Ishikawa (cell line): ENCODE measurements at regions not wholly inside any gene's neighbourhood (a gene's known extent, or its start where the extent isn't known, plus 50 kb on each side); places are given as distances from the start of the nearest gene placed in this dataset.

Source experiments
- CEBPB ChIP-seq: IDR thresholded peaks from 2 replicates; pipeline ENCODE4 v1.6.1; 2012
- CREB1 ChIP-seq: IDR thresholded peaks from 2 replicates; pipeline ENCODE4 v1.6.1; 2012; ENCODE audit warnings: low read depth
- EGR1 ChIP-seq: IDR thresholded peaks from 2 replicates; pipeline ENCODE4 v1.6.1; 2012
- EP300 ChIP-seq: IDR thresholded peaks from 2 replicates; pipeline ENCODE4 v1.6.1; 2012; ENCODE audit warnings: borderline replicate concordance
- FOXM1 ChIP-seq: IDR thresholded peaks from 2 replicates; pipeline ENCODE4 v1.6.1; 2012; ENCODE audit warnings: low read depth, borderline replicate concordance
- NFIC ChIP-seq: IDR thresholded peaks from 2 replicates; pipeline ENCODE4 v1.6.1; 2012
- RAD21 ChIP-seq: IDR thresholded peaks from 2 replicates; pipeline ENCODE4 v1.6.1; 2012; ENCODE audit warnings: low read depth
- REST ChIP-seq: IDR thresholded peaks from 2 replicates; pipeline ENCODE4 v1.6.1; 2012; ENCODE audit warnings: low read depth, mild to moderate bottlenecking
- TAF1 ChIP-seq: IDR thresholded peaks from 2 replicates; pipeline ENCODE4 v1.6.1; 2012; ENCODE audit warnings: low read depth, mild to moderate bottlenecking
- TCF12 ChIP-seq: IDR thresholded peaks from 2 replicates; pipeline ENCODE4 v1.6.1; 2012; ENCODE audit warnings: low read depth
- TEAD4 ChIP-seq: IDR thresholded peaks from 2 replicates; pipeline ENCODE4 v1.6.1; 2012
- USF1 ChIP-seq: IDR thresholded peaks from 2 replicates; pipeline ENCODE4 v1.6.1; 2012
- YY1 ChIP-seq: IDR thresholded peaks from 2 replicates; pipeline ENCODE4 v1.6.1; 2012; ENCODE audit warnings: low read depth
- ZBTB7A ChIP-seq: IDR thresholded peaks from 2 replicates; pipeline ENCODE4 v1.6.1; 2012; ENCODE audit warnings: low read depth
- TF ChIP-seq, protein P1 (sequence below): IDR thresholded peaks from 2 replicates; pipeline ENCODE4 v1.6.1; 2012

DNA sequence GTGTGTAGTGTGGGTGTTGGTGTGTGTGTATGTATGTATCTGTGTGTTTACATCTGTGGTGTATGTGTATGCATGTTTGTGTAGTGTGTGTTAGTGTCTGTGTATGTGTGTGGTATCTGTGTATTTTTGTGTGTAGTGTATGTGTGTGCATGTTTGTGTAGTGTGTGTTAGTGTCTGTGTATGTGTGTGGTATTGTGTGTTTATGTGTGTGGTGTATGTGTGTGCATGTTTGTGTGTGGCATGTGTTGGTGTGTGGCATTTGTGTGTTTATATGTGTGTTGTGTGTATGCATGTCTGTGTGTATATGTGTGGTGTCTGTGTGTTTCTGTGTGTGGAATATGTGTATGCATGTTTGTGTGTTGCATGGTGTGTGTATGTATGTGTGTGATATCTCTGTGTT lies 96.4 kb downstream of the CMPK2 start:
- TF ChIP-seq USF1 = no peak
- TF ChIP-seq CEBPB = no peak
- TF ChIP-seq YY1 = no peak
- no peak for TF ChIP-seq TEAD4
- no peak for TF ChIP-seq REST
- TF ChIP-seq NFIC = no peak
- TF ChIP-seq EGR1 = no peak
- no peak for TF ChIP-seq ZBTB7A
- no peak for TF ChIP-seq TCF12
- TF ChIP-seq EP300 = no peak
- no peak for TF ChIP-seq FOXM1
- no peak for TF ChIP-seq TAF1
- no peak for TF ChIP-seq CREB1
- TF ChIP-seq, protein P1, sequence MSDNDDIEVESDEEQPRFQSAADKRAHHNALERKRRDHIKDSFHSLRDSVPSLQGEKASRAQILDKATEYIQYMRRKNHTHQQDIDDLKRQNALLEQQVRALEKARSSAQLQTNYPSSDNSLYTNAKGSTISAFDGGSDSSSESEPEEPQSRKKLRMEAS = no peak
- TF ChIP-seq RAD21 = no peak

DNA sequence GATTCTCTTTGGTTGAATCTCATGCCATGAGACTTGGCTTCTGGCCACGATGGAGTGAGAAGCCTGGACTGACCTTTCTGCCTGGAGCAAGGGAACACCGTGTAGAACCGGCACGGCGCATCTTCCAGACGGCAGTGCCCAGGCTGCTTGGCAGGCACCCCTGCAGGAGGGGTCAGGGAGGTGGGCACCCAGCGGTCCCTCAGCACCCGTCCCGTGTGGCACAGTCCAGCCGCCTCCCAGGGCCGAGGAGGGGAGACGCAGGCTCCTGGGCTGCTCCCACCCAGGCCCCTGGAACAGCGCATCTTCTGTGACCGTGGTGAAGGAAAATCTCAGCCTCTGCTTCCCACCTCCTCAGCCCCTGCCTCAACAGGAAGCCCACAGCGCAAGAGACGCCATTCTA lies 95.7 kb downstream of the CMPK2 start:
- TF ChIP-seq ZBTB7A = no peak
- no peak for TF ChIP-seq TAF1
- no peak for TF ChIP-seq USF1
- TF ChIP-seq EGR1 = no peak
- no peak for TF ChIP-seq TEAD4
- no peak for TF ChIP-seq FOXM1
- no peak for TF ChIP-seq NFIC
- no peak for TF ChIP-seq YY1
- no peak for TF ChIP-seq CREB1
- TF ChIP-seq EP300 = no peak
- no peak for TF ChIP-seq CEBPB

DNA sequence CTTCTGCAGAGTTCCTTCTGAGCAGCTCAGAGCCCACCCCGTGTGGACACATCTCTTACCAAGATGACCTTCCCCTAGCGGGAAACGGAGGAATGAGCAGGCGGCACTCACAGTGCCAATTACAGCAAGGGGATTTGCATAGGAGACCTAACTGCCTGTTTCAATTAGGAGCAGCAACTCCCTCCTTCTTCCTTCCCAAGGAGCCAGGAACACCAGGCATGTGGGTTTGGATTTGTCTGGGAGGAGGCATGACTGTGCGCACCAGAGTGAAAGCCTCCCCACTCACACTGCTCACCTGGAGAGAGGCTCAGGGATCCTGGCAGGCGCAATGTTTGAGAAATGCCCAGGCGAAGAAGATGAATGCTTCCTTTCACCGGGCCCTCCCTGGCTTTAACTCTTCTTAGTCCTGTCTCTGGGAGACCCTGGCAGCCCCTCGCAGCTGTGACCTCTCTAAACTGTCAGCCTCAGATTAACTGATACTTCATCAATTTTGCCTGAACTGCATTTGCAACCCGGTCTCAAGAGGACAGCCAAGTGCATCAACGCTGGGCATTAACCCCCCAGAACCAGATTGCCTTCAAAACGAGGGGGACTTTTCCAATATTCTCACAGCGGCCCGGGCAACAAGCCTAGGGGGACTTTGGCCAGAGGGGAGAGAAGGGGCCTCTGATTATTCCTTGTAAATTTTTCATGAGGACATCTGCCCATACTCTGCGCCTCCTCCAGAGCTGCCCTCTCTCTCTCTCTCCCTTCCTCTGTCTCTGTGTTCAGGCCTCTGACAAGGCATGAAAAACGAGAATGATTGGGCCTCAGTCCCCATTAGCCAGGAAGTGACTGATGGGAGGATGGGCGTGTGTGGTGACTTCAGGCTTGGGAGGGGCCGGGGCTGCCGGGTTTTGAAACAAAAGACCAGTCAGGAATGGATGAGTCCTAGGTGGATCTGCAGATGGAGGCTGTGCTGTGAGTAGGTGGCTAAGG lies 93.8 kb downstream of the CMPK2 start:
- TF ChIP-seq YY1 = no peak
- TF ChIP-seq FOXM1 = no peak
- TF ChIP-seq USF1 = no peak
- TF ChIP-seq CREB1 = no peak
- TF ChIP-seq CEBPB = no peak
- TF ChIP-seq EP300 = no peak
- no peak for TF ChIP-seq NFIC
- TF ChIP-seq TAF1 = no peak
- TF ChIP-seq REST = no peak
- TF ChIP-seq ZBTB7A = no peak
- no peak for TF ChIP-seq TCF12
- TF ChIP-seq RAD21 = no peak
- TF ChIP-seq, protein P1 = no peak

- TF ChIP-seq NFIC = peak; percentile 26; the same call in 1 of the 2 replicates
- TF ChIP-seq YY1 = no peak
- TF ChIP-seq, protein P1 = no peak
- TF ChIP-seq TCF12 = no peak
- TF ChIP-seq USF1 = no peak
- TF ChIP-seq EGR1 = no peak
- no peak for TF ChIP-seq TAF1
- no peak for TF ChIP-seq TEAD4
- TF ChIP-seq CEBPB = no peak
- TF ChIP-seq CREB1 = no peak
- TF ChIP-seq RAD21 = peak; percentile 90
- TF ChIP-seq EP300 = no peak
- no peak for TF ChIP-seq REST
- TF ChIP-seq FOXM1 = no peak
- no peak for TF ChIP-seq ZBTB7A
Observed at GRCh38 chr2:6773007-6773693, 92.6 kb downstream of the CMPK2 start.
